ENCODE measurements at regions not wholly inside any gene's neighbourhood (a gene's known extent, or its start where the extent isn't known, plus 50 kb on each side); places are given as distances from the start of the nearest gene placed in this dataset.

- H3K27me3 ChIP-seq: no peaks in the 10 kb centered on the region
- H3K4me3 ChIP-seq: no peak overlapping the region
- no peaks in the 10 kb centered on the region for H3K9me3 ChIP-seq
- TF ChIP-seq CTCF (IDR thresholded peaks at IDR 0.05) (no peak), POLR2A (IDR thresholded peaks at IDR 0.05) (no peak)
- H3K4me1 ChIP-seq: no peaks in the 10 kb centered on the region
- no peak for DNase-seq
- H3K27ac ChIP-seq: no peak overlapping the region
- H3K36me3 ChIP-seq: no peaks in the 10 kb centered on the region
Observed at GRCh38 chr2:14516844-14517243, 115.7 kb upstream of the LRATD1 start.

GRCh38 chr2:14517731-14518130, 114.8 kb upstream of the LRATD1 start:
- no peaks in the 10 kb centered on the region for H3K9me3 ChIP-seq
- H3K27me3 ChIP-seq: no peaks in the 10 kb centered on the region
- no peaks in the 10 kb centered on the region for H3K36me3 ChIP-seq
- no peak overlapping the region for H3K27ac ChIP-seq
- DNase-seq: no peak
- H3K4me3 ChIP-seq: no peak overlapping the region
- TF ChIP-seq CTCF (IDR thresholded peaks at IDR 0.05): no peak
- no peaks in the 10 kb centered on the region for H3K4me1 ChIP-seq

GRCh38 chr2:14520385-14520945, 112.1 kb upstream of the LRATD1 start:
- Histone ChIP-seq H3K27ac (no peak overlapping the region), H3K27me3 (no peaks in the 10 kb centered on the region)
- TF ChIP-seq POLR2A (IDR thresholded peaks at IDR 0.05): no peak
- no peak for TF ChIP-seq CTCF (IDR thresholded peaks at IDR 0.05)

GRCh38 chr2:14524041-14524802, 108.3 kb upstream of the LRATD1 start:
- Histone ChIP-seq H3K4me1 (no peaks in the 10 kb centered on the region), H3K9me3 (no peaks in the 10 kb centered on the region), H3K27me3 (no peaks in the 10 kb centered on the region), H3K27ac (no peak overlapping the region), H3K36me3 (no peaks in the 10 kb centered on the region), H3K4me3 (no peak overlapping the region)
- TF ChIP-seq POLR2A (IDR thresholded peaks at IDR 0.05) (no peak), CTCF (IDR thresholded peaks at IDR 0.05) (no peak)
- no peak for DNase-seq

More at GRCh38 chr2:14520385-14520945, 112.1 kb upstream of the LRATD1 start:
- H3K4me1 ChIP-seq: no peaks in the 10 kb centered on the region
- H3K36me3 ChIP-seq: no peaks in the 10 kb centered on the region
- DNase-seq: no peak
- no peak overlapping the region for H3K4me3 ChIP-seq
- no peaks in the 10 kb centered on the region for H3K9me3 ChIP-seq

GRCh38 chr2:14524803-14525080, 107.8 kb upstream of the LRATD1 start:
- no peak for DNase-seq
- Histone ChIP-seq H3K4me3 (no peak overlapping the region), H3K27me3 (no peaks in the 10 kb centered on the region), H3K27ac (no peak overlapping the region), H3K4me1 (no peaks in the 10 kb centered on the region), H3K9me3 (no peaks in the 10 kb centered on the region), H3K36me3 (no peaks in the 10 kb centered on the region)
- no peak for TF ChIP-seq CTCF (IDR thresholded peaks at IDR 0.05)
- TF ChIP-seq POLR2A (IDR thresholded peaks at IDR 0.05): no peak

All from Peyer's patch (tissue), 4 donors.